ENCODE measurements at regions not wholly inside any gene's neighbourhood (a gene's known extent, or its start where the extent isn't known, plus 50 kb on each side); places are given as distances from the start of the nearest gene placed in this dataset.

DNA sequence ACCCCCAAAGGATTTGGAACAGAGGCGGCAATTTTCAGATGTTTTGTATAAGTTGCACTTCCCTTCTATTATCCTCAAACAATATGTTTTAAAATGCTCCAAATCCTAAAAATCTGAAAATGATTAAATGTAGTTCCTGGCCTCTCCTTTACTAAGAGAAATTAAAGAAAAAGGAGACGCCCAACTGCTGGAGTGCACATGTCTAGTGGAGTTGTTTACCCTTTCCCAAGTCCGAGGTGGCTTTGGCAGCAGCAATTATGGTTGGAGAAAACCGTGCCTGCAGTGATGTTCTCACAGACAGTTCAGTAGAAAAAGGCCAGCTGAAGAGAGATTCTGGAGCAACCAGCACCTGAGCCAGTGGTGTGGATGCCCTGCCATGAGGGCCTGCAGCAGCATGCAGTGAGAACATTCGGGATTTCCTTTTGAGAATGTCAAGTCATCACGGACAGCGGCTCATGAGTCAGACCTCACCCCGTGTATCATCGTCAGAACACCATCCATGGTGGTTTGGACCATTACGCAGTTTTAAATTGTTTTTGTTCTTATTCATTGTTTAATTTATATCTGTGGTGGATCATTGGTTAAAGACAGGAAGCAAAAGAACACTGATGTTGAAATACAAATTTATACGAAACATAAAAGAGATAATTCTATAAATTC is 179.0 kb upstream of the KRR1 start:
- H3K9me1 ChIP-seq (ENCODE audit: insufficient read depth, low read length): peaks cover 7% of the 10 kb centered on the region; the same call in 1 of the 2 replicates
- dilution Hi-C loops (cut with HindIII; ENCODE audit: low sequenced_read_pairs, unreplicated experiment): no loop called here
- ChIA-PET CTCF (no interaction called here), POLR2A (ENCODE audit: unreplicated experiment) (no interaction called here)
- peak; percentile 100 for DNase-seq
- intact Hi-C loops (cut with micrococcal nuclease): no loop called here
- H3K36me3 ChIP-seq (ENCODE audit: control insufficient read depth, insufficient read depth, low read length): no peaks in the 10 kb centered on the region
- H3K27me3 ChIP-seq (ENCODE audit: control insufficient read depth, insufficient read depth, low read length): no peaks in the 10 kb centered on the region
- H3K14ac ChIP-seq (replicated peaks; ENCODE audit: low read depth, low read length): peak overlapping the region; percentile 91
- ATAC-seq (ENCODE audit: low read depth): peak; percentile 91
- TSS peak; percentile 90 for BruUV-seq (replicated peaks)
- peaks cover 3% of the 10 kb centered on the region for H3K4me1 ChIP-seq (ENCODE audit: control insufficient read depth, insufficient read depth, low read length)
- H2AK5ac ChIP-seq (ENCODE audit: low read depth, low read length): peak overlapping the region; percentile 97
- peaks cover 5 to 12% of the 10 kb centered on the region in 2 experiments; a peak in 3 of 4 replicates for H3K79me1 ChIP-seq (ENCODE audit: low read depth in 1 of 2, low read length in 2 of 2)
- H2AFZ ChIP-seq (replicated peaks; ENCODE audit: low read length, poor library complexity): peak overlapping the region; percentile 48
- peak overlapping the region; percentile 99 for H2BK120ac ChIP-seq (ENCODE audit: low read depth, low read length)
- H3K18ac ChIP-seq (ENCODE audit: low read depth, low read length): peak overlapping the region; percentile 94
- H3K23ac ChIP-seq (ENCODE audit: low read depth, low read length): peak overlapping the region; percentile 79
- peak overlapping the region; percentile 11; the same call in 1 of the 2 replicates for H3K9ac ChIP-seq (ENCODE audit: low read depth, low read length)
- peak overlapping the region; percentile 99 for H4K91ac ChIP-seq (ENCODE audit: insufficient read depth, low read depth, low read length)
- H3K4me3 ChIP-seq (ENCODE audit: insufficient read depth, low read depth, low read length): no peak overlapping the region
- TF ChIP-seq NFE2L2 (IDR thresholded peaks at IDR 0.05; ENCODE audit: low read depth, low read length) (peak; percentile 93), BHLHE40 (IDR thresholded peaks at IDR 0.05; ENCODE audit: low read depth, low read length) (peak; percentile 20; the same call in 1 of the 2 replicates), CEBPB (IDR thresholded peaks at IDR 0.05; ENCODE audit: low read depth, low read length) (peak; percentile 83), MAFK (IDR thresholded peaks at IDR 0.05; ENCODE audit: low read depth, low read length) (peak; percentile 74), MAZ (IDR thresholded peaks at IDR 0.05; ENCODE audit: borderline replicate concordance, low read depth, low read length) (no peak), SMC3 (IDR thresholded peaks at IDR 0.05; ENCODE audit: low read depth, low read length) (0 out of 2 replicates have a peak, but pooled peaks have one; percentile 20), MXI1 (IDR thresholded peaks at IDR 0.05; ENCODE audit: borderline replicate concordance, low read depth, low read length) (peak; percentile 81; the same call in 1 of the 2 replicates), CHD1 (IDR thresholded peaks at IDR 0.05; ENCODE audit: low read depth, low read length) (no peak), RAD21 (IDR thresholded peaks at IDR 0.05; ENCODE audit: low read length) (peak; percentile 44), RFX5 (IDR thresholded peaks at IDR 0.05; ENCODE audit: low read depth, low read length) (no peak), FOS (IDR thresholded peaks at IDR 0.05; ENCODE audit: low read depth, low read length) (peak; percentile 97)
- peak overlapping the region; percentile 97 for H2BK15ac ChIP-seq (ENCODE audit: low read depth, low read length)
- in situ Hi-C loops (cut with MboI; ENCODE audit: low sequenced_read_pairs): loop anchor here (10.0 kb wide), 1 partner anchor 334 kb away; no protein-coding TSS in a partner anchor
- no peaks in the 10 kb centered on the region for H4K20me1 ChIP-seq (ENCODE audit: insufficient read depth, low read length)
- peak overlapping the region; percentile 78 for H2BK5ac ChIP-seq (ENCODE audit: low read depth, low read length, poor library complexity, severe bottlenecking)
- H4K5ac ChIP-seq (ENCODE audit: low read depth, low read length): peak overlapping the region; percentile 90
- H2BK20ac ChIP-seq (ENCODE audit: low read depth, low read length): peak overlapping the region; percentile 99
- H3K56ac ChIP-seq (ENCODE audit: extremely low read depth, insufficient read depth, low read length): peak overlapping the region; percentile 96
- H3K4me2 ChIP-seq (ENCODE audit: low read depth, low read length): 0 out of 2 replicates have a peak overlapping the region, but pooled peaks have one; percentile 1
- H4K8ac ChIP-seq (ENCODE audit: low read depth in 2 of 2, low read length in 2 of 2): peak overlapping the region; percentile 84 to 91
- H2AK9ac ChIP-seq (replicated peaks; ENCODE audit: low read depth, low read length, poor library complexity): peak overlapping the region; percentile 5
- no peaks in the 10 kb centered on the region for H3K9me3 ChIP-seq (ENCODE audit: control insufficient read depth, insufficient read depth, low read length)
- WGBS, 2 experiments (ENCODE audit: extremely low coverage in 2 of 2, insufficient read length in 1 of 2): 0% methylated on average over 3 of the region's 11 CpGs; no CpG with 5 or more reads in 1 of the 2 experiments
- H3K4ac ChIP-seq (ENCODE audit: low read depth, low read length): peak overlapping the region; percentile 96
- peak overlapping the region; percentile 67 for H3K27ac ChIP-seq (ENCODE audit: insufficient read depth, low read length)
